GM12892 (cell line): ENCODE measurements at regions not wholly inside any gene's neighbourhood (a gene's known extent, or its start where the extent isn't known, plus 50 kb on each side); places are given as distances from the start of the nearest gene placed in this dataset.

Source experiments
- DNase-seq: peaks from one replicate; pipeline ENCODE4 v3.0.0; 2011; ENCODE audit not compliant: insufficient read length
- FAIRE-seq: peaks from 2 replicates; lab custom pipeline; 2011; peaks lifted over from hg19 to GRCh38; lab: Jason Lieb, UNC
- POLR2A ChIP-seq: IDR thresholded peaks from 2 replicates; pipeline ENCODE4 v1.6.1; 2011; ENCODE audit warnings: low read depth, low read length, control low read depth
- POLR2AphosphoS5 ChIP-seq: IDR thresholded peaks from 2 replicates; pipeline ENCODE4 v1.6.1; 2011; ENCODE audit warnings: low read depth, low read length, control low read depth
- TAF1 ChIP-seq: IDR thresholded peaks from 2 replicates; pipeline ENCODE4 v1.6.1; 2011; ENCODE audit warnings: low read depth, mild to moderate bottlenecking, control low read depth, low read length, borderline replicate concordance

DNA sequence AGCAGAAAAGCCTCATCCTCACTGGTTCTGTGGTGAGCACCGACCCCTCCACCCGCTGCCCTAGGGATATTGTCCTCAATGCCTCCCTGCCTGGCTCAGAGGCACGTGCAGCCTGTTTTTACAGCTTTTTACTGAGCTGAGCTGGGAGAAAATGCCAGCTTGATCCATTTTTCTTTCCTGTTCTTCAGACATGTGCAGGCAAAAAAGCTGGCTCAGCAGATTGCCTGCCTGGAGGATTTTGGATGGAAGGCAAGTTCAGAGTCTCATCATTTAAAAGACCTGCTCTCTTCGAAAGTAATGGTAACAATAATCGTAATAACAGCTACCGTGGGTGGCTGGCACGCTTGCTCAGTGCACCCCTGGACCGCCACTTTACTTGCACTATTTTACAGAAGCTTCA is 135.0 kb upstream of the SMIM23 start:
- TF ChIP-seq POLR2AphosphoS5 (no peak), POLR2A (no peak), TAF1 (no peak)
- DNase-seq: no peak
- no peak for FAIRE-seq

DNA sequence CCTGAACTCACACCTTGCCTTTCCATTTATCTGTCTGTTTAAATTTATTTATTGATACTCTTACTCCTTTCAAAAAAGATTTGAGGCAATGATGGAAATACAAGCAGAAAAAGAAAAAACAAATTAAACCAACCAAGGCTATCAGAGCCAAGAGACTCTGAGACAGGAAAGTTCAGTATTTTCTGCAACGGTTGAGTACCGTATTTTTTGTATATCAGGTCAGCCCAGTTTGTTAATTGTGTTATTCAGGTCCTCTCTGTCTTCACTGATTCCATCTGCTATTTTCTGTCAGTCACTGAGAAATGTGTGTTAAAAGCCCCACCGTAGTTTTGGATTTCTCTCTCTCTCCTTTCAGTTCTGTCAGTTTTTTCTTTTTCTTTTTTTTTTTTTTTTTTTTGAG is 134.5 kb upstream of the SMIM23 start:
- no peak for FAIRE-seq
- no peak for TF ChIP-seq POLR2AphosphoS5
- TF ChIP-seq TAF1: no peak
- TF ChIP-seq POLR2A: no peak
- DNase-seq: no peak

DNA sequence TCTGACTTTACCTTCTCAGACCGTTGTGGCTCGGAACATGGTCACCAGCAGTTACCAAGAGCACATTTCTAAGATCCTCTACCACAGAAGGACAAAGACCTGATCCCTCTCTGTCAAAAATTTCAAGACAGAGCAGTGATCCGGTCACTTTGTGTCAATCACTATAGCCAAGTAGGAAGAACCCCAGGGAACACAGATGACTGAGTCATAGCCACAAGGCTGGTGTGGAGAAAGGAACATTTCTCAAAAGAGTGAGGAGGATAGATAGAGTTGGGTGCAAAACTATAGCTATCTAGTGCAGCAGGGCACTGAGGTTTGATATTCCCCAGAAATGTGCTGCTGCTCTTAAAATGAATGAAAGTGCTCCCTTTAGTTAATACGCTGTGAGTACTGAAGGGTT is 130.7 kb upstream of the SMIM23 start:
- no peak for FAIRE-seq
- TF ChIP-seq POLR2A (no peak), POLR2AphosphoS5 (no peak), TAF1 (no peak)
- DNase-seq: no peak

DNA sequence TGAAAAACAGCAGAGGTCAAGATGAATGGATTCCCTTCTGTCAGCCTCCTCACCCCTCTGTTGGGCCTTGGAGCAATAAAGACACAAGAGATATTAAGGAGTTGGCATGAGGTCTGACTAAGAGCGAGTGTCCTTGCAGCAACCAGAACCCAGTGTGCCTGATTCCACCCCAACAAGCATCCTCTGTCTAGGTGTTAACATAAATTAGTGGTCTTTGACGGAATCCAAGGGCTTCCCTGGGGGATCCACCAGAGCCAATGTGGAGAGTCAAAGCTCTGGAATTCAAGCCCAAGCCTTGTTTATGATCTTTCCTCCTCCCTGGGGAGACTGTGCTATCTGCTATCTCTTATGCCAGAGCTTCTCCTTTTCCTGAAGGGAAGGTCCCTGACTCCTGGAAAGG is 128.1 kb upstream of the SMIM23 start:
- DNase-seq: no peak
- TF ChIP-seq TAF1 (no peak), POLR2AphosphoS5 (no peak), POLR2A (no peak)
- no peak for FAIRE-seq

DNA sequence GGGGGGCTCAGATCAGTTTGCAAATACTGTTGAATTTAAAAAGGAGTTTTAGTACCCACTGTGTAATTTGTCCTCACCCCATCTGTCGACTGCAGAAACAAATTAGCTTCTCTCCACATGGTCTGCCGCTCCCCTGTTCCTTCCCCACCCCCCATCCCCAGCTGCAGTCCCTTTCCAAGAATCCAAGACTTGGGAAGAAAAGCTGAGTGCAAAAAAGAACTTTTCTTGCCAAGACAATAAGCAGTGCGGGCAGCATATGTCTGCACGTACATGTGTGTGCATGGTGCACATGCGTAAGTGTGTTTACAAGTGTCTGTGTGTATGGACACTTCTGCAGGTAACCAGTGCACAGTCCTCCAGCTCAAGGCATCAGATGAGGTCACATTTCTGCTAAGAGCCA is 125.7 kb upstream of the SMIM23 start:
- FAIRE-seq: no peak
- TF ChIP-seq TAF1: no peak
- no peak for TF ChIP-seq POLR2AphosphoS5
- no peak for TF ChIP-seq POLR2A
- DNase-seq: no peak

DNA sequence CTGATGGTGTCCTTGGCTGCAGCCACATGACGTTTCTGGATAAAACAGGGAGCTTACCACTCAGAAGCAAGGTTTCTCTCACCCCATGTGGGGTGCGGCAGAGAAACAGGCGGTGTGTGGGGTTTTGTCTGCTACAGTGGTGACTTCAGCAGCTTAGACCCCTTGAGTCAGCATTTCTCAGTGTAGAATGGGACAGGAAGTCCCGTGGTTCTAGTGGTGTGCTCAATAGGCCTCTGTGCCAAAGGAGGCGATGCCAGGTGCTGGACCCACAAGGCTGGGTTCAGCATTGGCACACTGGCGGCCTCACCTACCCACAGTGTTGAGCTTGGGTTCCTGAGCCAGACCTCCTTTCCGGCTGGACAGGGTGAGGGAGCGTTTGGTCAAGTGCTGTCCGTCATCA is 125.2 kb upstream of the SMIM23 start:
- TF ChIP-seq TAF1 (no peak), POLR2AphosphoS5 (no peak), POLR2A (no peak)
- FAIRE-seq: no peak
- no peak for DNase-seq

DNA sequence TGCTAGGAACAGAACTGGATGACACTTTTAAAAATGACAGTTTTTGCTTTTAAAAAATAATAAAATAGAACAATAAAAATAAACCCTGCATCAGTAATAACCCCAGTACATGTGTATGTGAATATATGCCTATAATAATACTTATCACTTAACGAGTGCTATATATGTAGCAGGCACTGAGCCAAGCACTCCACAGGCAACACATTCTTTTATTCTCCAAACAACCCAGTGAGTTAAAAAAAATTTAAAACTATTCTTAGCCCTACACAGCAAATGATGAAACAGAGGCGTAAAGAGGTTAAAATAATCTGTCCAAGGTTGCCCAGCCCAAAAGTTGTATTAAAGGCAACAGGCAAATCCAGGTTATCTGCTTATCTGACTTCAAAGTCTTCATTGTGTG is 124.5 kb upstream of the SMIM23 start:
- no peak for FAIRE-seq
- TF ChIP-seq TAF1 (no peak), POLR2A (no peak), POLR2AphosphoS5 (no peak)
- no peak for DNase-seq

DNA sequence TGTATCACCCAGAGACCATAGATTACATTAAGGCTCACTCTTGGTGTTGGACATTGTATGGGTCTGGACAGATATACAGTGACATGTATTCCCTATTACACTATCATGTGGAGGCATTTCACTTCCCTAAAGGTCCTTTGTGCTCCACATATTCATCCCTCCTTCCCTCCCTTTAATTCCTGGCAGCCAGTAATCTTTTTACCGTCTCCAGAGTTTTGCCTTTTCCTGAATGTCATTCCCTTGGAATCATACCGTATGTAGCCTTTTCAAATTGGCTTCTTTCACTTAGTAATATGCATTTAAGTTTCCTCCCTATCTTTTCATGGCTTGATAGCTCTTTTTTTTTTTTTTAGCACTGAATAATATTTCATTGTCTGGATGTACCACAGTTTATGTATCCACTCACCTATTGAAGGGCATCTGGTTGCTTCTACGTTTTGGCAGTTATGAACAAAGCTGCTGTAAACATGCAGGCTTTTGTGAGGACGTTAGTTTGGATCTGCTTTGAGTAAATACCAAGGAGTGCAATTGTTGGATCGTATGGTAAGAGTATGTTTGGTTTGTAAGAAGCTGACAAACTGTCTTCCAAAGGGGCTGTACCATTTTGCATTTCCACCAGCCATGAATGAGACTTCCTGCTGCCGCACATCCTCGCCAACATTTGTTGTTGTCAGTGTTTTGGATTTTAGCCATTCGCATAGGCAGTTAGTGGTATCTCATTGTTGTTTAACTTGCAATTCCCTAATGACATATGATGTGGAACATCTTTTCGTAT is 122.1 kb upstream of the SMIM23 start:
- no peak for TF ChIP-seq TAF1
- TF ChIP-seq POLR2AphosphoS5: no peak
- no peak for TF ChIP-seq POLR2A
- DNase-seq (no peak), FAIRE-seq (no peak)

DNA sequence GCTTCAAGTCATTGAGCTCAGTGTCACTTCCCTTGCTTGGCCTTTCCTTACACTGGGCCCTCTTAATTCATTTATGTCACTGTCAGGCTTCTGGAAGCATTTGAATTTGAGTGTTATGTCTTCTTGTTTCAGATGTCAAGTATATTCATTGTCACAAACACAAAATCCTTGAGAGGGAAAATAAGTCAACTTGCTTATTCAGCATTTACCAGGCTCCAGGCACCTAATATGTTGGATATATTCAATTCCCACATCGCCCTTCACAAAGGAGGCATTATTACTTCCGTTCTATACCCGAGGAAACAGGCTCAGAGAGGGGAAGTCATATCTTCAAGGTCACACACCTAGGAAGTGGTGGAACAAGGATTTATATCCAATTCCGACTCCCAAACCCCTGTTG is 121.1 kb upstream of the SMIM23 start:
- no peak for DNase-seq
- FAIRE-seq: no peak

DNA sequence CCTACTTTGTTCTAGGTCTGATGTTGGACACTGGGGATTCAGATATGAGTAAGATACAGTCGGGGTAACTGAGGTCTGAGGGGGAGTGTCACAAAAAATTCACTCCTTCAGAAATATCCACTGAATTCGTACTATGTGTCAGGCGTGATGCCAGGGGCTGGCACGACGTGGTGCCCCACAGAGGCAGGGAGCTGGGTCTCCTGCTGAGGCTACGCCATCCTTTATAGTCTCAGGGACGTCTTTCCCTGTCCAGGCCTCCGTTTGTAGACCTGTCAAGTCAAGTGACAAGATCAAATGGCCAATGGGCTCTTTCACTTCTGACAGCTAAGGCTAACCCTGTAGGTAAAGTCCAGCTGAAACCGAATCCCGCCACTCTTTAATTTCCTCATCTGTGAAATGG is 118.8 kb upstream of the SMIM23 start:
- DNase-seq (no peak), FAIRE-seq (no peak)
- TF ChIP-seq TAF1 (no peak), POLR2A (no peak), POLR2AphosphoS5 (no peak)

More for the DNA sequence above, 121.1 kb upstream of the SMIM23 start:
- TF ChIP-seq TAF1 (no peak), POLR2A (no peak), POLR2AphosphoS5 (no peak)

DNA sequence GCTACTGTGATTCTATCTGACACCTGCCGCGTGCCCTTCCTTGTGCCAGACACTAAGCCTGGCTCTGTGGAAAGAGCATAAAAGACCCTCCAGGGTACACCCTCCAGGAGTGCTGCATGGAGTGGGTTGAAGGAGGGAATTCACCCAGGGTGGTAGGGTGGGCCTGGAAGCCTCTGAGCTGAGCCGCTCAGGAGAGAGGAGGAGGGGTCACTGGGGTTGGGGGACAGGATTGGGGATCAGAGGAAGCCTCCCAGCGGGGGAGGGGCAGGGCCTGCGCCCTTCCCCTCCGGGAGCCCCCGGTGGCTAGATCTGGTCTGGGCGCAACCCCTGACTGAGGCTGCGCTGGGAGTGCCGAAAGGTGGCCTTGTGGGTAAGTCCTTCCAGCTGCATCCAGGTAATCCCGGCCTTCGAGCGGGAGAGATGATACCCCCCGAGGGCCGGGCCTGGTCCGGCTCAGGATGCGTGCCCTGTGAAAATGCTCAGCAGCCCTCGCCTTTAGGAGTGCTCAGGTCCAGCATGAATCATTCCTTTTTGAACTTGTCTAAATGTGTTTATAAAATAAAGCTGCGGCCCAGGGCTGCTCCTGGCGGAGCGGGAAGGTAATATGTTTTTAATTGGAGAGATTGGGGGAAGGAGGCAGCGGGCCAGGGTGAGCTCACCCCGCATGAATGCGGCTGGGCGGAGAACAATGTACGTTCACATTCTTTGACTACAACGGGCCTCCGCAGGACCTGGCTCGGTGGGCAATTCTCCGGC is 118.1 kb upstream of the SMIM23 start:
- no peak for DNase-seq

DNA sequence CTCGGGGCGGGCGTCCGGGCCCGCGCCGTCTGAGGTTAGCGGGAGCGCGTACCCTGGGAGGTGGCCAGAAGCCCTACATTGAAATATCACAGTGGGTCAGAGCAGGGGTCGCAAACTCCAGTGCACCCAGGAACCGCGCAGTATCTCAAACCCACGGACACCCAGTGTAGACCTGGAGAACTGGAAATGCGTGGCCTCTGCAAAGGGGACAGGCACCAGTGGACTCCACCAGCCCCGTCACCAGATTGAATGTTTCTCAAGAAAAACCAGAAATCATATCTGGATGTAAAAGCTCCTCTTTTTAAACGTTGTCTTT is 117.6 kb upstream of the SMIM23 start:
- no peak for TF ChIP-seq POLR2A
- no peak for TF ChIP-seq POLR2AphosphoS5
- TF ChIP-seq TAF1: no peak
- FAIRE-seq: no peak
- no peak for DNase-seq

More for the DNA sequence above, 118.1 kb upstream of the SMIM23 start:
- FAIRE-seq: no peak
- TF ChIP-seq POLR2AphosphoS5 (no peak), TAF1 (no peak), POLR2A (no peak)

DNA sequence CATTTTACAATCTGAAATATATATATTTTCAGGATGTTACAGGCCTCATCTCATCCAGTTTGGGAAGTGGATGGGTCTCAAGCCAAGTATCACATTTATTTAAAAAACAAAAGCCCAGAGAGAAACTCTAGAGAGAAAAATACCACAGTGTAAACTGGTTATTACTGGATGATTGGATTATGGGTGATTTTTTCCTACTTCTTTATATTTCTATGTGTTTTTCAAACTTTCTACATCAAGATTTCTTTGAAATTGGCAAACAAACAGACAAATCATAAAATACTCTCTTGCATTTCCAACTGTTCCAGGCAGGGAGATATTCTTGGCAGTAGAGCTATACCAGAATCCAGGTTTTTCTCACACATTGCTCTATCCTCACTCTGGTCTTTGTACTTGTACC is 116.0 kb upstream of the SMIM23 start:
- no peak for TF ChIP-seq TAF1
- no peak for TF ChIP-seq POLR2A
- TF ChIP-seq POLR2AphosphoS5: no peak
- FAIRE-seq (no peak), DNase-seq (no peak)
